Smooth muscle cell (in vitro differentiated cells): ENCODE measurements at regions not wholly inside any gene's neighbourhood (a gene's known extent, or its start where the extent isn't known, plus 50 kb on each side); places are given as distances from the start of the nearest gene placed in this dataset.

Experiments used
- DNase-seq: peaks from one replicate; lab custom pipeline; 2025; ENCODE audit not compliant: unreplicated experiment; lab: John Stamatoyannopoulos, UW
- H2AFZ ChIP-seq: fragments of 200-600 bp; sonication (generic); 2 replicates; pipeline ENCODE4 v1.6.0; 2016; ENCODE audit warnings: antibody characterized with exemption, low read depth, mild to moderate bottlenecking
- H3F3A ChIP-seq: fragments of 200-600 bp; sonication (generic); 2 replicates; pipeline ENCODE4 v1.6.0; 2017; ENCODE audit warnings: antibody characterized with exemption, low read depth
- H3K27ac ChIP-seq: fragments of 200-600 bp; sonication (generic); 2 replicates; pipeline ENCODE4 v1.5.1; 2016; ENCODE audit warnings: low read depth, mild to moderate bottlenecking
- H3K27me3 ChIP-seq: fragments of 200-600 bp; sonication (generic); 2 replicates; pipeline ENCODE4 v1.6.1; 2016; ENCODE audit warnings: low read depth, mild to moderate bottlenecking
- H3K36me3 ChIP-seq: fragments of 200-600 bp; sonication (generic); 2 replicates; pipeline ENCODE4 v1.5.1; 2016; ENCODE audit warnings: low read depth
- H3K4me1 ChIP-seq: fragments of 200-600 bp; sonication (generic); 2 replicates; pipeline ENCODE4 v1.5.1; 2016; ENCODE audit warnings: low read depth
- H3K4me2 ChIP-seq: fragments of 200-600 bp; sonication (generic); 2 replicates; pipeline ENCODE4 v1.6.0; 2016; ENCODE audit warnings: mild to moderate bottlenecking
- H3K4me3 ChIP-seq: fragments of 200-600 bp; sonication (generic); 2 replicates; pipeline ENCODE4 v1.5.1; 2016; ENCODE audit warnings: mild to moderate bottlenecking
- H3K79me2 ChIP-seq: fragments of 200-600 bp; sonication (generic); 2 replicates; pipeline ENCODE4 v1.6.0; 2016; ENCODE audit warnings: low read depth, mild to moderate bottlenecking
- H3K9ac ChIP-seq: fragments of 200-600 bp; sonication (generic); 2 replicates; pipeline ENCODE4 v1.6.0; 2016; ENCODE audit warnings: low read depth
- H3K9me3 ChIP-seq: fragments of 200-600 bp; sonication (generic); replicated peaks from 2 replicates; pipeline ENCODE4 v1.5.1; 2016; ENCODE audit warnings: low read depth
- H4K20me1 ChIP-seq: fragments of 200-600 bp; sonication (generic); 2 replicates; pipeline ENCODE4 v1.6.0; 2016; ENCODE audit warnings: low read depth
- WGBS: methylation state at CpG from one replicate; pipeline ENCODE4 v1.1.7; 2016; ENCODE audit warnings: low lambda C conversion rate; 5-methylcytosine and 5-hydroxymethylcytosine counted together
- TF ChIP-seq, protein P1 (sequence below): fragments of 200-600 bp; sonication (generic); IDR thresholded peaks from 2 replicates; pipeline ENCODE4 v1.5.1; 2017; ENCODE audit warnings: borderline replicate concordance, mild to moderate bottlenecking, antibody characterized with exemption; ENCODE audit not compliant: insufficient read depth, poor library complexity, severe bottlenecking

GRCh38 chr6:4543596-4543995, 232.6 kb upstream of the CDYL start:
- Histone ChIP-seq H3K36me3 (peaks cover 7% of the 10 kb centered on the region), H3K4me2 (no peak overlapping the region), H3F3A (no peaks in the 10 kb centered on the region), H2AFZ (no peak overlapping the region), H4K20me1 (no peaks in the 10 kb centered on the region), H3K4me3 (no peak overlapping the region), H3K27ac (no peak overlapping the region), H3K79me2 (no peaks in the 10 kb centered on the region), H3K27me3 (no peaks in the 10 kb centered on the region), H3K9ac (no peak overlapping the region), H3K9me3 (no peaks in the 10 kb centered on the region), H3K4me1 (no peaks in the 10 kb centered on the region)
- DNase-seq: no peak
- 72% methylated on average over 2 of the region's 2 CpGs for WGBS
- TF ChIP-seq, protein P1, sequence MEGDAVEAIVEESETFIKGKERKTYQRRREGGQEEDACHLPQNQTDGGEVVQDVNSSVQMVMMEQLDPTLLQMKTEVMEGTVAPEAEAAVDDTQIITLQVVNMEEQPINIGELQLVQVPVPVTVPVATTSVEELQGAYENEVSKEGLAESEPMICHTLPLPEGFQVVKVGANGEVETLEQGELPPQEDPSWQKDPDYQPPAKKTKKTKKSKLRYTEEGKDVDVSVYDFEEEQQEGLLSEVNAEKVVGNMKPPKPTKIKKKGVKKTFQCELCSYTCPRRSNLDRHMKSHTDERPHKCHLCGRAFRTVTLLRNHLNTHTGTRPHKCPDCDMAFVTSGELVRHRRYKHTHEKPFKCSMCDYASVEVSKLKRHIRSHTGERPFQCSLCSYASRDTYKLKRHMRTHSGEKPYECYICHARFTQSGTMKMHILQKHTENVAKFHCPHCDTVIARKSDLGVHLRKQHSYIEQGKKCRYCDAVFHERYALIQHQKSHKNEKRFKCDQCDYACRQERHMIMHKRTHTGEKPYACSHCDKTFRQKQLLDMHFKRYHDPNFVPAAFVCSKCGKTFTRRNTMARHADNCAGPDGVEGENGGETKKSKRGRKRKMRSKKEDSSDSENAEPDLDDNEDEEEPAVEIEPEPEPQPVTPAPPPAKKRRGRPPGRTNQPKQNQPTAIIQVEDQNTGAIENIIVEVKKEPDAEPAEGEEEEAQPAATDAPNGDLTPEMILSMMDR: no peak

- Histone ChIP-seq H4K20me1 (no peaks in the 10 kb centered on the region), H3K9me3 (no peaks in the 10 kb centered on the region), H3K36me3 (no peaks in the 10 kb centered on the region), H3K9ac (no peak overlapping the region), H3K4me3 (no peak overlapping the region), H3K27ac (no peak overlapping the region), H3K4me1 (no peaks in the 10 kb centered on the region), H3F3A (no peaks in the 10 kb centered on the region), H3K4me2 (no peak overlapping the region), H3K79me2 (no peaks in the 10 kb centered on the region), H3K27me3 (no peaks in the 10 kb centered on the region), H2AFZ (no peak overlapping the region)
- TF ChIP-seq, protein P1: no peak
- WGBS: 86% methylated on average over 1 of the region's 1 CpG
- no peak for DNase-seq
These were observed 242.6 kb upstream of the CDYL start for GRCh38 chr6:4533576-4533975.

DNA sequence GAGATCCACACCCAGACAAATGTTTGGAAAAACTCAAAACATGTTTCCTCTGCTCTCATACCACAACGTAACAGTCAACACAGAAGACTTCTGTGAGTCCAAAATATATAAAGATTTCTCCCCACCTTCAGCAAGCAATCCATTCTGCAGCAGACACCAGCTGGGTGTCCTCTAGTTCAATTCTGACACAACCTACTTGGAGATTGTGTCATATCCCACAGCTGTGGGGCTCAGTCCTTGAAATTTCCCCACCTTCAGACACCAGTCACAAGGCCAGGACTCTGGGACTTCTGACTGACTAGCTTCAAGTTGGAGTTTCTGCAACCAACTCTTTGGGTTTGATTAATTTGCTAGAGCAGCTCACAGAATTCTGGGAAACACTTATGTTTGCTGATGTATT, 244.8 kb upstream of the CDYL start:
- H3K4me2 ChIP-seq: no peak overlapping the region
- no peaks in the 10 kb centered on the region for H3F3A ChIP-seq
- WGBS: 100% methylated on average over 1 of the region's 1 CpG
- no peaks in the 10 kb centered on the region for H3K27me3 ChIP-seq
- H3K9me3 ChIP-seq: no peaks in the 10 kb centered on the region
- no peaks in the 10 kb centered on the region for H3K4me1 ChIP-seq
- H3K27ac ChIP-seq: no peak overlapping the region
- H3K4me3 ChIP-seq: no peak overlapping the region
- H4K20me1 ChIP-seq: no peaks in the 10 kb centered on the region
- no peaks in the 10 kb centered on the region for H3K36me3 ChIP-seq
- TF ChIP-seq, protein P1: no peak
- H3K9ac ChIP-seq: no peak overlapping the region
- H2AFZ ChIP-seq: no peak overlapping the region
- DNase-seq: no peak
- no peaks in the 10 kb centered on the region for H3K79me2 ChIP-seq

DNA sequence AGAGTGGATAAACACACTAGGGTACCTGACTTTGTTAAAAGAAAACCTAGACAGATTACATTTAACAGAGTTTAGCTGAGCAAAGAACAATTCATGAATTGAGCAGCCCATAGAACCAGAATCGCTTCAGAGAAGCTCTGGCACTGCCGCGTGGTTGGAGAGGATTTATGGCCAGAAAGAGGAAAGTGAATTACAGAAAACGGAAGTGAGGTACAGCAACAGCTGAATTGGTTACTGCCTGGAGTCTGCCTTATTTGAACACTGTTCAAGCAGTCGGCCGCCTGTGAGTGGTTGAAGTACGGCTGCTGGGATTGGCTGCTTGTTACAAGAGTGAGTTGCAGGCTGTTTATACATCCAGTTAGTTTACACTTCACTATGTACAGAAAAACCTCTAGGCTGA, 253.8 kb upstream of the CDYL start:
- no peak for DNase-seq
- H3K4me3 ChIP-seq: no peak overlapping the region
- H3K36me3 ChIP-seq: no peaks in the 10 kb centered on the region
- H3K79me2 ChIP-seq: no peaks in the 10 kb centered on the region
- no peaks in the 10 kb centered on the region for H3K9me3 ChIP-seq
- H3K27me3 ChIP-seq: no peaks in the 10 kb centered on the region
- H3K4me1 ChIP-seq: no peaks in the 10 kb centered on the region
- H3K4me2 ChIP-seq: no peak overlapping the region
- H4K20me1 ChIP-seq: no peaks in the 10 kb centered on the region
- H3F3A ChIP-seq: no peaks in the 10 kb centered on the region
- no peak overlapping the region for H3K27ac ChIP-seq
- H3K9ac ChIP-seq: no peak overlapping the region
- TF ChIP-seq, protein P1: no peak
- no peak overlapping the region for H2AFZ ChIP-seq
- 93% methylated on average over 7 of the region's 7 CpGs for WGBS
